OCI-LY7 (cell line): ENCODE measurements at regions not wholly inside any gene's neighbourhood (a gene's known extent, or its start where the extent isn't known, plus 50 kb on each side); places are given as distances from the start of the nearest gene placed in this dataset.

Source experiments
- EZH2phosphoT487 ChIP-seq: fragments of 200-600 bp; sonication (generic); IDR thresholded peaks from 2 replicates; pipeline ENCODE4 v1.6.1; 2018; ENCODE audit warnings: low read depth, borderline replicate concordance, mild to moderate bottlenecking, mixed run types, antibody characterized with exemption, low read length, moderate library complexity, mixed read lengths
- TF ChIP-seq, protein P1 (sequence below): fragments of 200-600 bp; sonication (generic); conservative IDR thresholded peaks from 2 replicates; pipeline ENCODE4 v1.5.1; 2014; ENCODE audit warnings: mild to moderate bottlenecking, antibody characterized with exemption, low read length, moderate library complexity, mixed read lengths

DNA sequence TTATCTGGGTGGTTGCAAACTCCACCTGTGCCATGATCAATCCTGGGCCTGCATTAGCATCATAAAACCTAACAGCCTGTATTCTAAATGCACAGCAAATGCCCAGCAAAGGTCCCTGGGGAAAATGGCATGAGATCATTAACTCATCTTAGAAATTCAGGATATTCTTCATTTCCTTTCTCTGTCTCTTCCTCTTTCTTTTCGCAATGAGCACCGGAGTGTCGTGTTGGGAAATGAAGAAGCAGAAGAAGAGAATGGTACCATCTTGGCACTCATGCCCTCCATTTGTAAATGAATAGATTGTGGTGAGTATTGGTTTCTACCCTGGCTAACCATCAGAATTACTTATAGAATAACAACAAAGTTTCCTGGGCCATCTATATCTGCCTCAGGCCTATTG lies 193.6 kb downstream of the GALC start:
- TF ChIP-seq, protein P1, sequence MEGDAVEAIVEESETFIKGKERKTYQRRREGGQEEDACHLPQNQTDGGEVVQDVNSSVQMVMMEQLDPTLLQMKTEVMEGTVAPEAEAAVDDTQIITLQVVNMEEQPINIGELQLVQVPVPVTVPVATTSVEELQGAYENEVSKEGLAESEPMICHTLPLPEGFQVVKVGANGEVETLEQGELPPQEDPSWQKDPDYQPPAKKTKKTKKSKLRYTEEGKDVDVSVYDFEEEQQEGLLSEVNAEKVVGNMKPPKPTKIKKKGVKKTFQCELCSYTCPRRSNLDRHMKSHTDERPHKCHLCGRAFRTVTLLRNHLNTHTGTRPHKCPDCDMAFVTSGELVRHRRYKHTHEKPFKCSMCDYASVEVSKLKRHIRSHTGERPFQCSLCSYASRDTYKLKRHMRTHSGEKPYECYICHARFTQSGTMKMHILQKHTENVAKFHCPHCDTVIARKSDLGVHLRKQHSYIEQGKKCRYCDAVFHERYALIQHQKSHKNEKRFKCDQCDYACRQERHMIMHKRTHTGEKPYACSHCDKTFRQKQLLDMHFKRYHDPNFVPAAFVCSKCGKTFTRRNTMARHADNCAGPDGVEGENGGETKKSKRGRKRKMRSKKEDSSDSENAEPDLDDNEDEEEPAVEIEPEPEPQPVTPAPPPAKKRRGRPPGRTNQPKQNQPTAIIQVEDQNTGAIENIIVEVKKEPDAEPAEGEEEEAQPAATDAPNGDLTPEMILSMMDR: no peak
- TF ChIP-seq EZH2phosphoT487: no peak
